DOHH2 (cell line): ENCODE measurements at regions not wholly inside any gene's neighbourhood (a gene's known extent, or its start where the extent isn't known, plus 50 kb on each side); places are given as distances from the start of the nearest gene placed in this dataset.

Experiments
- EZH2phosphoT487 ChIP-seq: fragments of 200-600 bp; sonication (generic); IDR thresholded peaks from 2 replicates; pipeline ENCODE4 v1.6.1; 2017; ENCODE audit warnings: borderline replicate concordance, mild to moderate bottlenecking, antibody characterized with exemption, low read length, moderate library complexity, mixed read lengths
- TF ChIP-seq, protein P1 (sequence below): fragments of 200-600 bp; sonication (generic); IDR thresholded peaks from one replicate; pipeline ENCODE4 v1.5.1; 2014; ENCODE audit warnings: antibody characterized with exemption, mild to moderate bottlenecking, low read depth, low read length; ENCODE audit not compliant: poor library complexity, severe bottlenecking

DNA sequence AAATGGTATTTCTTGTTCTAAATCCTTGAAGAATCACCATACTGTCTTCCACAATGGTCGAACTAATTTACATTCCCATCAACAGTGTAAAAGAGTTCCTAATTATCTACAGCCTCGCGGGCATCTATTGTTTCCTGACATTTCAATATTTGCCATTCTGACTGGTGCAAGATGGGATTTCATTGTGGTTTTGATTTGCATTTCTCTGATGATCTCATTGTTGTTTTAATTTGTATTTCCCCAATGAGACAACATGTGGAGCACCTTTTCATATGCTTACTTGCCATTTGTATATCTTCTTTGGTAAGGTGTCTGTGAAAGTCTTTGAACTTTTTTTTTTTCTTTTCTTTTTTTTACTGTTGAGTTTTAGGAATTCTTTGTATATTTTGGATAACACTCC, 473.6 kb downstream of the KCTD16 start:
- TF ChIP-seq, protein P1, sequence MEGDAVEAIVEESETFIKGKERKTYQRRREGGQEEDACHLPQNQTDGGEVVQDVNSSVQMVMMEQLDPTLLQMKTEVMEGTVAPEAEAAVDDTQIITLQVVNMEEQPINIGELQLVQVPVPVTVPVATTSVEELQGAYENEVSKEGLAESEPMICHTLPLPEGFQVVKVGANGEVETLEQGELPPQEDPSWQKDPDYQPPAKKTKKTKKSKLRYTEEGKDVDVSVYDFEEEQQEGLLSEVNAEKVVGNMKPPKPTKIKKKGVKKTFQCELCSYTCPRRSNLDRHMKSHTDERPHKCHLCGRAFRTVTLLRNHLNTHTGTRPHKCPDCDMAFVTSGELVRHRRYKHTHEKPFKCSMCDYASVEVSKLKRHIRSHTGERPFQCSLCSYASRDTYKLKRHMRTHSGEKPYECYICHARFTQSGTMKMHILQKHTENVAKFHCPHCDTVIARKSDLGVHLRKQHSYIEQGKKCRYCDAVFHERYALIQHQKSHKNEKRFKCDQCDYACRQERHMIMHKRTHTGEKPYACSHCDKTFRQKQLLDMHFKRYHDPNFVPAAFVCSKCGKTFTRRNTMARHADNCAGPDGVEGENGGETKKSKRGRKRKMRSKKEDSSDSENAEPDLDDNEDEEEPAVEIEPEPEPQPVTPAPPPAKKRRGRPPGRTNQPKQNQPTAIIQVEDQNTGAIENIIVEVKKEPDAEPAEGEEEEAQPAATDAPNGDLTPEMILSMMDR = no peak
- TF ChIP-seq EZH2phosphoT487 = no peak
